ENCODE measurements at regions not wholly inside any gene's neighbourhood (a gene's known extent, or its start where the extent isn't known, plus 50 kb on each side); places are given as distances from the start of the nearest gene placed in this dataset.
"Not testable (repeated sequence)": the region's sequence is repeated elsewhere in the genome, so short reads cannot be mapped to it uniquely, and the experiment has no call there.

- TF ChIP-seq CTCF, POLR2AphosphoS5, EP300 (IDR thresholded peaks at IDR 0.05): not testable (repeated sequence)
These were observed 638.2 kb upstream of the KLHL1 start for GRCh38 chr13:70746469-70746868.

Data from sigmoid colon (tissue), 4 donors.